HEK293 (cell line): ENCODE measurements at regions not wholly inside any gene's neighbourhood (a gene's known extent, or its start where the extent isn't known, plus 50 kb on each side); places are given as distances from the start of the nearest gene placed in this dataset.

Source experiments
- ZNF280D ChIP-seq: fragments of 450-650 bp; formaldehyde crosslinking; IDR thresholded peaks from 2 replicates; pipeline ENCODE4 v1.5.1; 2016; ENCODE audit warnings: missing biosample characterization, missing genetic modification characterization
- ZNF639 ChIP-seq: fragments of 450-650 bp; formaldehyde crosslinking; IDR thresholded peaks from 2 replicates; pipeline ENCODE4 v1.5.1; 2016; ENCODE audit warnings: missing biosample characterization, missing genetic modification characterization
- ZNF791 ChIP-seq: fragments of 450-650 bp; formaldehyde crosslinking; IDR thresholded peaks from 2 replicates; pipeline ENCODE4 v1.5.1; 2016; ENCODE audit warnings: missing biosample characterization, missing genetic modification characterization
- ZSCAN30 ChIP-seq: fragments of 450-650 bp; IDR thresholded peaks from 2 replicates; pipeline ENCODE4 v1.5.1; 2018; ENCODE audit warnings: missing biosample characterization, mild to moderate bottlenecking, missing genetic modification characterization, moderate library complexity

GRCh38 chr11:69243496-69244200 is 50.3 kb upstream of the MYEOV start (continued):
- TF ChIP-seq ZNF639, result no peak
- TF ChIP-seq ZNF791, result no peak
- TF ChIP-seq ZNF280D, result no peak
- TF ChIP-seq ZSCAN30 (tag by site-specific recombination), result no peak
